Testis (tissue), 2 donors: ENCODE measurements at regions not wholly inside any gene's neighbourhood (a gene's known extent, or its start where the extent isn't known, plus 50 kb on each side); places are given as distances from the start of the nearest gene placed in this dataset.

Experiments
- POLR2A ChIP-seq: fragments of 450-650 bp; IDR thresholded peaks from one replicate; pipeline ENCODE4 v1.6.1; 2017; ENCODE audit warnings: antibody characterized with exemption, mild to moderate bottlenecking, moderate library complexity
- TF ChIP-seq, protein P1 (sequence below), 3 experiments: fragments of 450-650 bp in 2 of 3; fragments of 200-600 bp in 1 of 3; sonication (generic) in 1 of 3; IDR thresholded peaks; one replicate each; pipeline ENCODE4 v1.5.1; 2016 to 2019; ENCODE audit warnings: antibody characterized with exemption in 3 of 3, mild to moderate bottlenecking in 2 of 3, moderate library complexity in 1 of 3

- TF ChIP-seq, protein P1, sequence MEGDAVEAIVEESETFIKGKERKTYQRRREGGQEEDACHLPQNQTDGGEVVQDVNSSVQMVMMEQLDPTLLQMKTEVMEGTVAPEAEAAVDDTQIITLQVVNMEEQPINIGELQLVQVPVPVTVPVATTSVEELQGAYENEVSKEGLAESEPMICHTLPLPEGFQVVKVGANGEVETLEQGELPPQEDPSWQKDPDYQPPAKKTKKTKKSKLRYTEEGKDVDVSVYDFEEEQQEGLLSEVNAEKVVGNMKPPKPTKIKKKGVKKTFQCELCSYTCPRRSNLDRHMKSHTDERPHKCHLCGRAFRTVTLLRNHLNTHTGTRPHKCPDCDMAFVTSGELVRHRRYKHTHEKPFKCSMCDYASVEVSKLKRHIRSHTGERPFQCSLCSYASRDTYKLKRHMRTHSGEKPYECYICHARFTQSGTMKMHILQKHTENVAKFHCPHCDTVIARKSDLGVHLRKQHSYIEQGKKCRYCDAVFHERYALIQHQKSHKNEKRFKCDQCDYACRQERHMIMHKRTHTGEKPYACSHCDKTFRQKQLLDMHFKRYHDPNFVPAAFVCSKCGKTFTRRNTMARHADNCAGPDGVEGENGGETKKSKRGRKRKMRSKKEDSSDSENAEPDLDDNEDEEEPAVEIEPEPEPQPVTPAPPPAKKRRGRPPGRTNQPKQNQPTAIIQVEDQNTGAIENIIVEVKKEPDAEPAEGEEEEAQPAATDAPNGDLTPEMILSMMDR (IDR thresholded peaks at IDR 0.05) = no peak
- no peak for TF ChIP-seq POLR2A
These were observed 454.4 kb downstream of the MAFB start for GRCh38 chr20:40234593-40234992.
